ENCODE measurements at regions not wholly inside any gene's neighbourhood (a gene's known extent, or its start where the extent isn't known, plus 50 kb on each side); places are given as distances from the start of the nearest gene placed in this dataset.

DNA sequence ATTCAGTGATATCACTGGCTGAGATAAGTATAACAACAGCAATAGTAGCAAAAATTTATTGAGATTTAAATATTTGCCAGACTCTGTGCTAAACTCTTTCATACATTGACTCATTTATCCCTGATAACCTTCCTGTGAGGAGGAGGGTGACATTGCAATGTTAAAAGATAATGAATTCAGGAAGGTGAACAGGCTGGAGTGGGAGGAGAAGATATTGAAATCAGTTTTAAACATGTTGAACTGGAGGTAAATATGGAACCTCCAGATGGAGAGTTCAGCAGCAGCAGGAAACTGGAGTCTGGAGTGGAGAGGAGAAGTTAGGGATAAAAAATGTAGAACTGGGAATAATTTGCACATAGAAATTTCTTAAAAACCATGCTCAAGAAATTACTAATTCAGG is 142.0 kb upstream of the FAT3 start:
- TF ChIP-seq CTCF (IDR thresholded peaks at IDR 0.05) (no peak), POLR2AphosphoS5 (IDR thresholded peaks at IDR 0.05; ENCODE audit: low read depth, low read length) (no peak), REST (IDR thresholded peaks at IDR 0.05; ENCODE audit: insufficient read depth in 1 of 2, low read depth in 2 of 2, low read length in 1 of 2) (no peak), SIN3A (IDR thresholded peaks at IDR 0.05; ENCODE audit: borderline replicate concordance, insufficient read depth, low read depth, low read length) (no peak), TCF7L2 (IDR thresholded peaks at IDR 0.05; ENCODE audit: low read depth, low read length) (no peak)
